Calu3 (cell line): ENCODE measurements at regions not wholly inside any gene's neighbourhood (a gene's known extent, or its start where the extent isn't known, plus 50 kb on each side); places are given as distances from the start of the nearest gene placed in this dataset.
"Not testable (repeated sequence)": the region's sequence is repeated elsewhere in the genome, so short reads cannot be mapped to it uniquely, and the experiment has no call there.

Experiments
- BruUV-seq: library from RNA; stranded (reverse); fragments of 400-500 nt; replicated peaks from 2 replicates; lab custom pipeline; 2021; lab: Mats Ljungman, UMichigan
- CTCF ChIA-PET: fragments of 300-600 bp; sonication (Branson Sonifier 250); formaldehyde crosslinking; loops from one replicate; lab custom pipeline; 2022; ENCODE audit warnings: antibody characterized with exemption; lab: Charles Lee
- DNase-seq: peaks from one replicate; pipeline ENCODE4 v3.0.0; 2022
- H3K27ac Mint-ChIP-seq: one replicate; pipeline ENCODE4 v1.8.0; 2022; ENCODE audit warnings: mixed read lengths; ENCODE audit not compliant: unreplicated experiment
- H3K27me3 Mint-ChIP-seq: one replicate; pipeline ENCODE4 v1.8.0; 2022; ENCODE audit warnings: mixed read lengths; ENCODE audit not compliant: unreplicated experiment
- H3K36me3 Mint-ChIP-seq: one replicate; pipeline ENCODE4 v1.8.0; 2022; ENCODE audit warnings: mild to moderate bottlenecking, moderate library complexity, mixed read lengths; ENCODE audit not compliant: insufficient read depth, unreplicated experiment
- H3K4me1 Mint-ChIP-seq: one replicate; pipeline ENCODE4 v1.8.0; 2022; ENCODE audit warnings: mild to moderate bottlenecking, low read depth, mixed read lengths; ENCODE audit not compliant: unreplicated experiment
- H3K4me3 Mint-ChIP-seq: one replicate; pipeline ENCODE4 v1.8.0; 2022; ENCODE audit warnings: mild to moderate bottlenecking, low read depth, moderate library complexity, mixed read lengths; ENCODE audit not compliant: unreplicated experiment
- H3K9me3 Mint-ChIP-seq: one replicate; pipeline ENCODE4 v1.8.0; 2022; ENCODE audit warnings: low read depth, mixed read lengths; ENCODE audit not compliant: unreplicated experiment
- CTCF ChIP-seq: fragments of 200-600 bp; IDR thresholded peaks from one replicate; pipeline ENCODE4 v1.8.0; 2022; ENCODE audit warnings: antibody characterized with exemption; ENCODE audit not compliant: unreplicated experiment
- intact Hi-C: fragments of 100-400 bp; cut with micrococcal nuclease; formaldehyde crosslinking; loops from one replicate; pipeline ENCODE4 v1.10.0; 2022; ENCODE audit not compliant: unreplicated experiment

DNA sequence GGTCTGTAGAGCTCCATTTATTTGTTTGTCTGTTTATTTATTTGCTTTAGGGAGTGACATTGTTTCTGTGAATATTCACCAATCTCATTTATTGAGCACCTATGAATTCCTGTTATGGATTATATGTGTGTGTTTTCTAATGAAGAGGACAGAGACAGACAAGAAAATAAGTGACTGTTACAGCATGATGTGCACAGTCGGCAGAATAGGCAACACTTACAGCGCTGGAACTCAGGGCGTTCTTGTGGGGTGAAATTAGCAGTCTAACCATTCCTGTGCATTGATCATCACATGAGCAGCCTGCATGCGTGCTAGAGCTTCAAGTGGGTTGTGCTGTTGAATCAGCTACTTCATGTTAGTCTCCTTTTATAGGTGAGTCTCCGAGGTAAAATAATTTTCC lies 960.7 kb downstream of the SLC4A3 start:
- Mint-ChIP-seq H3K27me3 (no peaks in the 10 kb centered on the region), H3K9me3 (no peaks in the 10 kb centered on the region), H3K4me1 (no peaks in the 10 kb centered on the region), H3K36me3 (no peaks in the 10 kb centered on the region), H3K4me3 (no peak overlapping the region), H3K27ac (no peak overlapping the region)
- CTCF ChIA-PET: no interaction called here
- intact Hi-C loops: no loop called here
- BruUV-seq: no TSS peak
- TF ChIP-seq CTCF: no peak
- no peak for DNase-seq

DNA sequence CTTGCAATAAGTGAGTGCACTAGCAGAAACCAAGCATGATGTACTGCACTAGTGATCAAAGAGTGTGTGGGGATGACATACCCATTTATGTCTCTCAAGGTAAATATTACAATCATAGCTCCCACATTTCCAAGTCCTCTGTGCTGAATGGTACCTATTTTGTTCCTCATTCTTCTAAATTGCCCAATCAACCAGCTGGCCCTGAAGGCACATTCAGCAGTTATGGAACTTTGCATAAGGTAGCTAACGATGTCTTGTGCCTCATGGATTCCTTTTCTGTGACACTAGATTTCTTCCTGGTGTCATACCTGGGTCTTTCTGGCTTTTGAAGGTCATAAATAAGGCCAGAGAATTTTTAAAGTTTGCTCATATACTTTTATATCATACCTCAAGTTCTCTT lies 963.0 kb downstream of the SLC4A3 start:
- intact Hi-C loops: no loop called here
- H3K4me3 Mint-ChIP-seq: no peak overlapping the region
- no peaks in the 10 kb centered on the region for H3K9me3 Mint-ChIP-seq
- no peak for TF ChIP-seq CTCF
- no peaks in the 10 kb centered on the region for H3K36me3 Mint-ChIP-seq
- BruUV-seq: no TSS peak
- H3K27me3 Mint-ChIP-seq: no peaks in the 10 kb centered on the region
- no peaks in the 10 kb centered on the region for H3K4me1 Mint-ChIP-seq
- H3K27ac Mint-ChIP-seq: no peak overlapping the region
- CTCF ChIA-PET: no interaction called here
- DNase-seq: no peak

DNA sequence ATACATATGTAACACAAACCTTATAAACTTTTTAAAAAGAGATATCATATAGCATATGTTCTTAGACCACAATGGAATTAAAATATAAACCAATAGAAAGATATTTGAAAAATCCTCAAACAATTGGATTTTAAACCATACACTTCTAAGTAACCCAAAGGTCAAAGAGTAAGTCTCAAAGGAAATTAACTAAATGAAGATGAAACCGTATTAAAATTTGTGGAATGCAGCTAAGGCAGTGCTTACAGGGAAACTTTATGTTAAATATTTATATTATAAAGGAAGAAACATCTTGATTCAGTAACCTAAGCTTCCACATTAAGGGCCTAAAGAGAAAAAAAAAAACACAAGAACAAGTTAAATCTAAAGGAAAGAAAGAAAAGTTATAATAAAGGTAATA lies 966.1 kb downstream of the SLC4A3 start:
- no peak for DNase-seq
- CTCF ChIA-PET: no interaction called here
- no peaks in the 10 kb centered on the region for H3K27me3 Mint-ChIP-seq
- no peak for TF ChIP-seq CTCF
- H3K4me3 Mint-ChIP-seq: no peak overlapping the region
- H3K27ac Mint-ChIP-seq: no peak overlapping the region
- no peaks in the 10 kb centered on the region for H3K36me3 Mint-ChIP-seq
- H3K4me1 Mint-ChIP-seq: no peaks in the 10 kb centered on the region
- BruUV-seq: no TSS peak
- no peaks in the 10 kb centered on the region for H3K9me3 Mint-ChIP-seq
- intact Hi-C loops: no loop called here

DNA sequence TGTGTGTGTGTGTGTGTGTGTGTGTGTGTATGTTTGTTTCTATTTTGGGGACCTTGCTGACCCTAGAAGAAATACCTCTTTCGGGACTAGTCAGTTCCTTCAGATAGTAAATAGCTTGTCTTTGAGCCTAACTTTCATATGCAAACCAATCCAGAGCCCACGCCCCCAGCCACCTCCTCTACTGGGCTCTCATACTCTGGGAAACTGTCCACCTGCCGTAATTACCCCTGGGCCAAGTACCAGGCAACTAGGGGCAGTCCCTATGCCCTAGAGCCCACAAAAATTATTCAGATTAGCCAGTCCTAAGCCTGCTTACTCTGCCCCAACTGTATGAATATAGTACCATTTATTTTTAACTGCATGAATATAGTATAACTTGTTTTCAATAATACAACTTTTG lies 970.4 kb downstream of the EPHA4 start:
- DNase-seq: no peak
- intact Hi-C loops: no loop called here
- no peaks in the 10 kb centered on the region for H3K9me3 Mint-ChIP-seq
- no peaks in the 10 kb centered on the region for H3K4me1 Mint-ChIP-seq
- CTCF ChIA-PET: no interaction called here
- H3K36me3 Mint-ChIP-seq: no peaks in the 10 kb centered on the region
- H3K27ac Mint-ChIP-seq: no peak overlapping the region
- H3K27me3 Mint-ChIP-seq: no peaks in the 10 kb centered on the region
- TF ChIP-seq CTCF: no peak
- no TSS peak for BruUV-seq
- H3K4me3 Mint-ChIP-seq: no peak overlapping the region

DNA sequence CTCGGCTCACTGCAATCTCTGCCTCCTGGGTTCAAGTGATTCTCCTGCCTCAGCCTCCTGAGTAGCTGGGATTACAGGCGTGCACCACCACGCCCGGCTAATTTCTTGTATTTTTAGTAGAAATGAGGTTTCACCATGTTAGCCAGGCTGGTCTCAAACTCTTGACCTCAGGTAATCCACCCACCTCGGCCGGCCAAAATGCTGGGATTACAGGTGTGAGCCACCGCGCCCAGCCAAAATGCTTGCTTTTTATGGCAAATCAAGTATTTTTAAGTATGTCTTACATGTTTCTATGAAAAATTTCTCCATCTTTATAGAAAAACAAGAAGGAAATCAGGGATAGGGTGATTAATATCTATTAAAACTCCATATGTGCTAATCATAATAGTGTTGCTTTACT lies 959.1 kb downstream of the EPHA4 start:
- H3K27me3 Mint-ChIP-seq, H3K36me3 Mint-ChIP-seq, intact Hi-C loops, H3K4me3 Mint-ChIP-seq, CTCF ChIA-PET, H3K9me3 Mint-ChIP-seq, H3K27ac Mint-ChIP-seq, DNase-seq, H3K4me1 Mint-ChIP-seq, BruUV-seq: not testable (repeated sequence)
